ENCODE measurements at regions not wholly inside any gene's neighbourhood (a gene's known extent, or its start where the extent isn't known, plus 50 kb on each side); places are given as distances from the start of the nearest gene placed in this dataset.

DNA sequence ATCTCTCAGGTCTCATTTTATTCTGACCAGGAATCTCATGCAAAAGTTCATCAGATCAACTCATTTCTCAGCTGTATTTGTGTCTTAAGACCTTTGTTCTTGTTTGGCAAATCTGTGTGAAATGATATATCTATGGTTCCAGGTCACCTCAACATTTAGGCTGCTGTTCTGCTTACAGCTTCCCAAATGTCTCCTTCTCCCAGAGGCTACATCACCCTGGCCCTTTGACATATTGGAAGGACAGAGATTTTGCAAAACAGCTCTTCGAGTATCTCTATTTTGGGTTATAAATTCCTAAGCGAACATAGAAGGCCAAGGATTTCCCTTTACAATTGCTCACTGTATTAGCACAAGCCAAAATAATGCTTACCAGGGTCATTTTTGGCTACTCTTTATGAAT is 57.5 kb upstream of the GIMD1 start:
- Histone ChIP-seq H3K4me1 (no peaks in the 10 kb centered on the region), H3K9me3 (no peaks in the 10 kb centered on the region), H3K27me3 (no peaks in the 10 kb centered on the region), H3K4me3 (no peak overlapping the region), H3K36me3 (no peaks in the 10 kb centered on the region), H3K27ac (no peak overlapping the region)
- intact Hi-C loops (cut with DNase I), result no loop called here
- TF ChIP-seq, protein P1, sequence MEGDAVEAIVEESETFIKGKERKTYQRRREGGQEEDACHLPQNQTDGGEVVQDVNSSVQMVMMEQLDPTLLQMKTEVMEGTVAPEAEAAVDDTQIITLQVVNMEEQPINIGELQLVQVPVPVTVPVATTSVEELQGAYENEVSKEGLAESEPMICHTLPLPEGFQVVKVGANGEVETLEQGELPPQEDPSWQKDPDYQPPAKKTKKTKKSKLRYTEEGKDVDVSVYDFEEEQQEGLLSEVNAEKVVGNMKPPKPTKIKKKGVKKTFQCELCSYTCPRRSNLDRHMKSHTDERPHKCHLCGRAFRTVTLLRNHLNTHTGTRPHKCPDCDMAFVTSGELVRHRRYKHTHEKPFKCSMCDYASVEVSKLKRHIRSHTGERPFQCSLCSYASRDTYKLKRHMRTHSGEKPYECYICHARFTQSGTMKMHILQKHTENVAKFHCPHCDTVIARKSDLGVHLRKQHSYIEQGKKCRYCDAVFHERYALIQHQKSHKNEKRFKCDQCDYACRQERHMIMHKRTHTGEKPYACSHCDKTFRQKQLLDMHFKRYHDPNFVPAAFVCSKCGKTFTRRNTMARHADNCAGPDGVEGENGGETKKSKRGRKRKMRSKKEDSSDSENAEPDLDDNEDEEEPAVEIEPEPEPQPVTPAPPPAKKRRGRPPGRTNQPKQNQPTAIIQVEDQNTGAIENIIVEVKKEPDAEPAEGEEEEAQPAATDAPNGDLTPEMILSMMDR (IDR thresholded peaks at IDR 0.05), result no peak
- DNase-seq (ENCODE audit: low spot score in 2 of 2), result no peak

DNA sequence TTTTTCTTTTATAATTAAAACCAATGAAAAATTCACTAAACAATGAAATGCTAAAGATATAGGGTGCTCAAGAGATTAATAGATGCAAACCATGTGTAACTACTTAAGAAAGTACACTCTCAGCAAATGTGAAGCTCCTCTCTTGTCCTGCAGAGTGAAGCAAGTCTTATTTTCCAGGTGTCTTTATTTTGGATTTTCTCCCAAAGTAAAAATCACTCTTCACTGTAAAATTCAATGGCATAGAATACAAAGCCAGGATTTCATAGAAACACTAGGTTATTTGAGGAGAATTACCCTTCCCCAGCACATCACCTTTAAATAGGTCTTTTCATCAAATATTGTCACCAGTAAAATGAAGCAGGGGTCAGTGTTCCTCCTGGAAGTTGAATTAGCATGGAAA is 57.0 kb upstream of the GIMD1 start:
- TF ChIP-seq, protein P1 (IDR thresholded peaks at IDR 0.05), result no peak
- H3K27me3 ChIP-seq, result no peaks in the 10 kb centered on the region
- no peaks in the 10 kb centered on the region for H3K4me1 ChIP-seq
- no peaks in the 10 kb centered on the region for H3K36me3 ChIP-seq
- DNase-seq (ENCODE audit: low spot score in 2 of 2), result no peak
- intact Hi-C loops (cut with DNase I), result no loop called here
- no peaks in the 10 kb centered on the region for H3K9me3 ChIP-seq
- H3K27ac ChIP-seq, result no peak overlapping the region
- no peak overlapping the region for H3K4me3 ChIP-seq

DNA sequence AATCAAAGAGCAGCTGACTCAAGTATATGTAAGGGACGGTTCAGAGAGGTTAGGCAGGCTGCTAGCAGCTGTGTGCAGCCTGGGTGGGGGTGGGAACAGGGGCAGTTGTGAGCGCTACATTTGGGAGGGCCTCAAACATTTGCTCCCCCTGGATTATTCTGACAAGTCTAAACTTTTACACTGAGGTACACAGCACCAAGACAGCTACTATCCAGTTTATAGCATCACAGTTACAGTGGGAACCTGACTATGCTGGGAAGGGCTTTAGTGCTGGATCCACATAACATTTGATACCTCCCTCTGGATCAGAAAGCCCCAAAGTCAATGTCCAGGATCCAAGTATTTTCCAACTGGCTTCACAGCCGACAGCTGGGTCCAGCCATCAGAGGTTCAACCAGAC is 55.8 kb upstream of the GIMD1 start:
- TF ChIP-seq, protein P1 (IDR thresholded peaks at IDR 0.05), result no peak
- intact Hi-C loops (cut with DNase I), result no loop called here

DNA sequence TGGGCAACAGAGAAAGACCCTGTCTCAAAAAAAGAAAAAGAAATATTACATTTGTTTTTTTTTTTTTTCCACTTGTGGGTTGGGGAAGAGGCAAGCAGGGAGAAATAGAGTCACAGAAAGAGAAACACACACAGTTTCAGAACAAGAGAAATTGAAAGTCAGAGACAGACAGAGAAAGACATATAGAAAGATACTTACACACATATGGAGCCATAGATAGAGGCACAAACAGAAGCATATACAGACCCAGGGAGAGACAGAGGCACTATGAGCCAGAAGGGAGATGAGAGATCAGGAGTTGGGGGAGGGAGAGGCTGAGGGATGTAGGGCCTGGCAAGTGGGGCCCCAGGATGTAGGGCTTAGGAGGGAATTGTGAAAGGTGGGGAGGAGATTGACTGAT is 55.2 kb upstream of the GIMD1 start:
- H3K4me3 ChIP-seq, result no peak overlapping the region
- no peak for DNase-seq (ENCODE audit: low spot score in 2 of 2)
- H3K27ac ChIP-seq, result no peak overlapping the region
- H3K36me3 ChIP-seq, result no peaks in the 10 kb centered on the region
- H3K4me1 ChIP-seq, result no peaks in the 10 kb centered on the region
- H3K27me3 ChIP-seq, result no peaks in the 10 kb centered on the region
- TF ChIP-seq, protein P1 (IDR thresholded peaks at IDR 0.05), result no peak
- no peaks in the 10 kb centered on the region for H3K9me3 ChIP-seq
- intact Hi-C loops (cut with DNase I), result no loop called here

More for the DNA sequence above, 55.8 kb upstream of the GIMD1 start:
- no peak for DNase-seq (ENCODE audit: low spot score in 2 of 2)
- Histone ChIP-seq H3K27ac (no peak overlapping the region), H3K4me1 (no peaks in the 10 kb centered on the region), H3K4me3 (no peak overlapping the region), H3K36me3 (no peaks in the 10 kb centered on the region), H3K9me3 (no peaks in the 10 kb centered on the region), H3K27me3 (no peaks in the 10 kb centered on the region)

DNA sequence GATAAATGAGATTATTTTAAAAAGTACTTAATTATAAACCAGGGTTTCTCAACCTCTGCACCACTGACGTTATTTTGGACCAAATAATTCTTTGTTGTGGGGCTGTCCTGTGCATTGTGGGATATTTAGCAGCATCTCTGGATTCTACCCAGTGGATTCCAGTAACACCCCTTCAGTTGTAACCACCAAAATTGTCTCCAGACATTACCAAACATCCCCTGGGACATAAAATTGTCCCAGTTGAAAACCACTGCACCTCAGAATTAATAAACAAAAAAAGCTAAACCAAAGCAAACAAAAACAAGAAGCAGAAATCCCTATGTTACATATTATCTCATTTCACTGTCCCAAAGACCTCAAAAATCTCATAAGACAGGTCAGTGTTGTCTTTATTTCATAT is 54.2 kb upstream of the GIMD1 start:
- no peak overlapping the region for H3K4me3 ChIP-seq

More for the DNA sequence above, 54.2 kb upstream of the GIMD1 start:
- TF ChIP-seq, protein P1 (IDR thresholded peaks at IDR 0.05), result no peak
- no peaks in the 10 kb centered on the region for H3K27me3 ChIP-seq
- H3K4me1 ChIP-seq, result no peaks in the 10 kb centered on the region
- no peak for DNase-seq (ENCODE audit: low spot score in 2 of 2)
- intact Hi-C loops (cut with DNase I), result no loop called here
- H3K36me3 ChIP-seq, result no peaks in the 10 kb centered on the region
- no peak overlapping the region for H3K27ac ChIP-seq
- no peaks in the 10 kb centered on the region for H3K9me3 ChIP-seq

All from ascending aorta (tissue), 2 donors.